ENCODE measurements at regions not wholly inside any gene's neighbourhood (a gene's known extent, or its start where the extent isn't known, plus 50 kb on each side); places are given as distances from the start of the nearest gene placed in this dataset.
"Not testable (repeated sequence)": the region's sequence is repeated elsewhere in the genome, so short reads cannot be mapped to it uniquely, and the experiment has no call there.

GRCh38 chr1:148267066-148267465, 115.0 kb upstream of the NBPF11 start:
- DNase-seq (ENCODE audit: low read depth in 2 of 2) = not testable (repeated sequence)

GRCh38 chr1:148264374-148265276, 112.5 kb upstream of the NBPF11 start:
- peak in 1 of 2 experiments; percentile 12 for DNase-seq (ENCODE audit: low read depth in 2 of 2)

GRCh38 chr1:148263906-148264255, 111.8 kb upstream of the NBPF11 start:
- DNase-seq (ENCODE audit: low read depth in 2 of 2) = no peak

DNA sequence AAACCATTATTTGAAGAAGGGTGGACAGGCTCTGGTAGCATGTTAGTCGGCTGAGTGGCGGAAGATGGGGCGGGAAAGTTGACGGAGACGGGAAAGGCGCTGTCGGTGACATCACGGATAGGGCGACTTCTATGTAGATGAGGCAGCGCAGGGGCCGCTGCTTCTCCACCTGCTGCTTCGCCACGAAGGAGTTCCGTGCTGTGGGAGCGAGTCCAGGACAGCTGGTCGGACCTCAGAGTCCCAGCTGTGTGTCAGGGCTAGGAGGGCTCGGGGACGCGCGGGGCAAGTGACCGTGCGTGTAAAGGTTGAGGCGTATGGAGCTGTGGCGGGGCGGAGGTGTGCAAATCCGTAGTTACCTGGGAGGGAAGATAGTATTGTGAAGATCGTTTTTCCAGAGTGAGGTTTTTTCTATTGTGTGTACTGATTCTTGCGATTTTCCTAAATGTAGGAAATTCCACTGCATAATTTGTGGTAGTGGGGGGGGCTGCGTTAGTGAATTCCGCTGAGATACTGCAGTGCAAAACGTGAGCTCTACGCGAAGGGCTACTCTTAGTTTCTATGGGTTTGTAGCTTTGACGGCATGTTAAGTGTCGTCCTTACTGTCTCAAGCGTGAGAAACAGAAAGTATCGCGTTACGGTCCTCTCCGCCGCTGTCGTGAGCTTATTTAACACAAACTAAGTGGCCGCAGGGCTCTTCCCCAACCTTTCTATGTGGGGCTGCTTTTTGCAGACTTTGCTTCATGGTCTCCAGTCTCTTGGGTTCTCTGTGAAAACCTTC, 111.2 kb upstream of the NBPF11 start:
- peak; percentile 39 to 40 for DNase-seq (ENCODE audit: low read depth in 2 of 2)

- DNase-seq (ENCODE audit: low read depth in 2 of 2) = not testable (repeated sequence)
Observed at GRCh38 chr1:148261684-148262083, 109.6 kb upstream of the NBPF11 start.

- DNase-seq (ENCODE audit: low read depth in 2 of 2) = not testable (repeated sequence)
Observed at GRCh38 chr1:148257886-148258285, 105.8 kb upstream of the NBPF11 start.

DNA sequence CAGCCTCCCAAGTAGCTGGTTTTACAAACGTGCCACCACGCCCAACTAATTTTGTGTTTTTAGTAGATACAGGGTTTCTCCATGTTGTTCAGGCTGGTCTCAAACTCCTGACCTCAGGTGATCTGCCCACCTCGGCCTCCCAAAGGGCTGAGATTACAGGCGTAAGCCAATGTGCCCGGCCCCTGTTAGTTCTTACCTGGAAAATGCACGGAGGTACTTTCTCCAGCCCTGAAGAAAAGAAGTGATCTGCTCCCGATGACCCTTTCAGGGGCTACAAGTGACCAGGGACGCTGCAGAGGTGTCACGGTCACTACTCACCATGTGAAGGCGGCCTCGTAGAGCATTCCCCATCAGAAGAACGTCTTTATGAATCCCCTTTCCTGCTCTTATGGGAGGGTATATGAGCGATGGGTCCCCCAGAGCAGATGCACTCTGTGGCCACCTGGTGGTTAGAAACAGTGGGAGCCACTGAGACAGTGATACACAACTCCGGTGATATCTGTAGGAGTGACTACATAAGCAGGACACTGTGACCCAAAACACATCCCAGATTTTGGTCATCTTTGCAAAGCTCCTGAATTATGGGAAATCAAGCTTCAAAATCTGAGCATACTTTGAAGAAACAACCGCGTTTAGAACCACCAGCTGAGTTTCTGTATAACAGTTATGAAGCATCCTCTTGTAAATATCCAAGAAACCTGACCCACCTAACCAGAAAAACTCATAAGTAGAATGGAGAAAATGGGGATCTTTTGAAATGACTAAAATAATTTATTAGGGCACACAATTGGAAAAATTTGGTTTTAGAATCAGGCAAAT, 102.7 kb upstream of the NBPF11 start:
- not testable (repeated sequence) for DNase-seq (ENCODE audit: low read depth in 2 of 2)

DNA sequence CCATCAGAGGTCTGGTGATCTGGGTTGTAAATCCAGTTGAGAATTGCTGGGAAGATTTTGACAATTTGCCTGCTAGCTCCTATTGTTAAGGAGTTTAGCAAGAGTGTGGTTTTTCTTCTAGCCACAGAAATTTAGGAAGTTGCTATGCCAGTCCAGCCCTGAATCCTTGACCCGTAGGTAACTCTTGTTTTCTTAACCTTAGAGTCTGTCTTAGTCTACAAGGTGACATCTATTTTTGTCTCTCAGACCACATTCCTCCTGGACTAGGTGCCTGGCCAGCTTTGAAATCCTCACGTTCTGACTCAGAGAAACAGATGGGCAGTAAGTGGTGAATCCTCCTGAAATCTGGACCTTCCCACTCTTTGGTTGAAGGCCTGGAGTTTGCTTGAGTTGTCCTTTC, 101.7 kb upstream of the NBPF11 start:
- not testable (repeated sequence) for DNase-seq (ENCODE audit: low read depth in 2 of 2)

DNA sequence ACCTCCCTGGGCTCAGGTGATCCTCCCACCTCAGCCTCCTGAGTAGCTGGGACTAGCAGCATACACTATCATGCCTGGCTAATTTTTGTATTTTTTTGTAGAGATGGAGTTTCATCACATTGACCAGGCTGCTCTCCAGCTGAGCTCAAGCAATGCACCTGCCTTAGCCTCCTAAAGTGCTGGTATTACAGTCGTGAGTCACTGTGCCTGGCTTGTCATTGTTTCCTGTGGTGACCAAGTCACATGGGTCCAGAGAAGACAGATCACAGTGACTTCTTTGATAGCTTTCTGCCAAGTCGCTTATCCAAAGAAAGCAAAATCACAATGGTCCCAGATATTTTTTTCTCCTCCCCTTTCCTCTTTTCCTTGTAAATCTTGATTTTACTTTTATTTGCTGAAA, 96.7 kb upstream of the NBPF11 start:
- not testable (repeated sequence) for DNase-seq (ENCODE audit: low read depth in 2 of 2)

GRCh38 chr1:148246258-148246861, 94.3 kb upstream of the NBPF11 start:
- not testable (repeated sequence) for DNase-seq (ENCODE audit: low read depth in 2 of 2)

DNA sequence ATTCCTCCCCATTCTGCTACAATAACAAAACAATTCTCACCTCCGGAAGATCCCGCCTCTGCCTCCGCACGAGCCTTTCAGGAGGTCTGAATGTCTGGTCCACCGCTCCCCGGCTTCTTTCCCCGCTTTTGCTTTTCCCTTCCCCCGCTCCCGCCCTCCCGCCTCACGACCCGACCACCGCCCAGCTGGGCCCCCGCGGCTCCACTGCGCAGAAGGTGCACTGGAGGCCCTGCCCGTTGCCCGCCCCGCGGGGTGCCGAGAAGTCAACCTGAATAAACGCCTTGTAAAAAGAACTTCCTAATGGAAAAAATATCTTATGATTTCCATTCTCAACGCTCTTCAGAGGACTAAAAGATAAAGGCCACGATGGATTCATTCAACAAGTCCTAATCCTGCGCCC, 93.8 kb upstream of the NBPF11 start:
- DNase-seq (ENCODE audit: low read depth in 2 of 2) = not testable (repeated sequence)

- not testable (repeated sequence) for DNase-seq (ENCODE audit: low read depth in 2 of 2)
Observed at GRCh38 chr1:148245443-148245842, 93.4 kb upstream of the NBPF11 start.

DNA sequence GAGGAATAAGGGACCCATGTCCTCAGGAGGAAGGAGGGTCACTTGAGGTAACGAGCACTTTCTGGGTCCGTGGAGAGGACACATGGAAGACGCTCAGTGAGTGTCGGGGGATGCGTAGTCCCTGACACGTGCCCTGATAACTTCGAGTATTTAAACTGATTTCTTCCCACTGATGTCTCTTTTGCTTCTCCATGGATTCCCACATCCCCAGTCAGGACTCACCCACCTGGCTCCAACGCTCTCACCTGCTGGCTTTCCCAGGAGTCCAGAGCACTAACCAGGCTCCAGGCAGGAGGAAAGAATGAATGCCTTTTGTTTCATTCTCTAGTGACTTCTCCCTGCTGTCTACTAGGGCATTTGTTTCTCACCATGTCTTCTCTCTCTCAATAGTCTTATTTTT, 81.2 kb upstream of the NBPF11 start:
- not testable (repeated sequence) for DNase-seq (ENCODE audit: low read depth in 2 of 2)

DNA sequence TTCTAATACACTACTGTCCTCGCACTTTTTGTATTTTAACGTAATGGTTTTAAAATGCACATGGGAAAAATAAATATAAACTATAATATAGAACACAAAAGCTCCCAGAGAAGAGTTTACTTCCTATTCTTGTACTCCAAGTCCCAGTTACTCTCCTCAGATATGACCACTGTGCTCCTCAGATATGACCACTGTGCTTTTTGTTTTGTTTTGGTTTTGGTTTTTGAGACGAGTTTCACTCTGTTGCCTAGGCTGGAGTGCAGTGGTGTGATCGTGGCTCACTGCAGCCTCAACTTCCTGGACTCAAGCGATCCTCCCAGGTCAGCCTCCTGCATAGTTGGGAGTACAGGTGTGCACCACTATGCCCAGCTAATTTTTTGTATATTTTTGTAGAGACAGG, 76.8 kb upstream of the NBPF11 start:
- DNase-seq (ENCODE audit: low read depth in 2 of 2) = not testable (repeated sequence)

- not testable (repeated sequence) for DNase-seq (ENCODE audit: low read depth in 2 of 2)
Observed at GRCh38 chr1:148222399-148223159, 70.5 kb upstream of the NBPF11 start.

DNA sequence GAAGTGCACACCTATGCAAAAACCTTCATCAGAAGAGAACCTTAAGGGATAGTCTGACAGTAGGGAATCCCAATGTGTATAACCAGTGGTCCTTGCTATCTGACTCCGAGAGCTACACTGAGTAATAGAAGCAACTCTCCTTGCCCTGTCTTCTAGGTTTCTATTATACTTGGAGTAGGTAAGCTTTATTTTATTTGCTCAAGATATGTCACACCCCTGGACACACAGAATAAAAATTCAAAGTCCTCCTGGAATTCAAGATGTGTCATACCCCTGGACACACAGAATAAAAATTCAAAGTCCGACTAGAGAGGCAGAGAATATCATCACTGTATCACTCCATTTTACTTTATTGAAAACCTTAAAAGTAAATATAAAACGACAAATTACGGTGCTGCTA, 69.5 kb upstream of the NBPF11 start:
- not testable (repeated sequence) for DNase-seq (ENCODE audit: low read depth in 2 of 2)

DNA sequence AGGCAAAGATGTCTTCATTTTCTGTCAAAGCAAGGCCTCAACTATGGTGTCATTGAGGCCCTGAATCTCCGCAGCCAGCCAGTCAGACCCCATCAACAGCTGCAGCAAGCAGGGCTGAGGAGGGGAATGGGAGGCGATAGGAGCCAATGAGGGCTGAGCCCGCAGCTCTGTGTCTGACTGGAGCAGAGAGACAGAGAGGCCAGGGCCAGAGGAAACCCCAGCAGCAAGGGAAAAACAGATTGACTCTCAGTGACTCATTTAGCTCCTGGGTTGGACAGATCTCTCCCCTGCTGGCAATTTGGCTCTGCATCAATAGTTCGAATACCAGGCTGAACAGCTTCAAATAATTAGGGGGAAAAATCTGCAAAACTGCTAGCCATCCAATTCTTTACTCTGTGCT, 67.1 kb upstream of the NBPF11 start:
- not testable (repeated sequence) for DNase-seq (ENCODE audit: low read depth in 2 of 2)

- not testable (repeated sequence) for DNase-seq (ENCODE audit: low read depth in 2 of 2)
Observed at GRCh38 chr1:148211191-148211590, 59.1 kb upstream of the NBPF11 start.

- DNase-seq (ENCODE audit: low read depth in 2 of 2) = not testable (repeated sequence)
Observed at GRCh38 chr1:148210624-148211023, 58.5 kb upstream of the NBPF11 start.

DNA sequence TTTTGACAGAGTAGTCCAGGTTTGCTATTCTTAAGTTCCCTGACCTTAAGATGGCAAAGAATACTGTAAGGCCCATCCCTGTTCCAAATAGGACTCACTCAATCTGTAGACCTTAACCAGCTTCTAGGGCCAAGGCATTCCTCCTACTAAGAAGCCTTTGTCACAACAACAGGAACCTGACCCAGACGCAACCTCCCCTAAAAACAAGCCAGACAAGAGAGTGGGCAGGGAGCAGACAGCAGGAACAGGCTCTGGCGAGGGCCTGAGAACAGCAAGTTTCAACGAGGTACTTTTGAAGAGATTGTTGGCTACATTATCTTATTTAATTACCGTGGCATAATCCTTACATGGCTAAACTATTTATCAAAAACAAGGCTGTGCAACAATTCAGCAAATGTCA, 58.1 kb upstream of the NBPF11 start:
- DNase-seq (ENCODE audit: low read depth in 2 of 2) = not testable (repeated sequence)

GRCh38 chr1:148202013-148202412, 49.9 kb upstream of the NBPF11 start:
- not testable (repeated sequence) for DNase-seq (ENCODE audit: low read depth in 2 of 2)

Measured in fibroblast of skin of left quadriceps (primary cell).